SKM-1 treated with dmso at 0.1 percent for 144 hours (cell line): ENCODE measurements at regions not wholly inside any gene's neighbourhood (a gene's known extent, or its start where the extent isn't known, plus 50 kb on each side); places are given as distances from the start of the nearest gene placed in this dataset.

Experiments used
- DNase-seq: peaks from one replicate; lab custom pipeline; 2025; ENCODE audit not compliant: unreplicated experiment; lab: John Stamatoyannopoulos, UW

GRCh38 chr13:24106429-24106828 lies 54.1 kb upstream of the SPATA13 start:
- no peak for DNase-seq

GRCh38 chr13:24107955-24108614 lies 52.4 kb upstream of the SPATA13 start:
- DNase-seq, result no peak

- no peak for DNase-seq
These were observed 51.9 kb upstream of the SPATA13 start for GRCh38 chr13:24108615-24108965.

GRCh38 chr13:24110011-24110410 lies 50.5 kb upstream of the SPATA13 start:
- DNase-seq, result no peak
